ENCODE measurements at regions not wholly inside any gene's neighbourhood (a gene's known extent, or its start where the extent isn't known, plus 50 kb on each side); places are given as distances from the start of the nearest gene placed in this dataset.

DNA sequence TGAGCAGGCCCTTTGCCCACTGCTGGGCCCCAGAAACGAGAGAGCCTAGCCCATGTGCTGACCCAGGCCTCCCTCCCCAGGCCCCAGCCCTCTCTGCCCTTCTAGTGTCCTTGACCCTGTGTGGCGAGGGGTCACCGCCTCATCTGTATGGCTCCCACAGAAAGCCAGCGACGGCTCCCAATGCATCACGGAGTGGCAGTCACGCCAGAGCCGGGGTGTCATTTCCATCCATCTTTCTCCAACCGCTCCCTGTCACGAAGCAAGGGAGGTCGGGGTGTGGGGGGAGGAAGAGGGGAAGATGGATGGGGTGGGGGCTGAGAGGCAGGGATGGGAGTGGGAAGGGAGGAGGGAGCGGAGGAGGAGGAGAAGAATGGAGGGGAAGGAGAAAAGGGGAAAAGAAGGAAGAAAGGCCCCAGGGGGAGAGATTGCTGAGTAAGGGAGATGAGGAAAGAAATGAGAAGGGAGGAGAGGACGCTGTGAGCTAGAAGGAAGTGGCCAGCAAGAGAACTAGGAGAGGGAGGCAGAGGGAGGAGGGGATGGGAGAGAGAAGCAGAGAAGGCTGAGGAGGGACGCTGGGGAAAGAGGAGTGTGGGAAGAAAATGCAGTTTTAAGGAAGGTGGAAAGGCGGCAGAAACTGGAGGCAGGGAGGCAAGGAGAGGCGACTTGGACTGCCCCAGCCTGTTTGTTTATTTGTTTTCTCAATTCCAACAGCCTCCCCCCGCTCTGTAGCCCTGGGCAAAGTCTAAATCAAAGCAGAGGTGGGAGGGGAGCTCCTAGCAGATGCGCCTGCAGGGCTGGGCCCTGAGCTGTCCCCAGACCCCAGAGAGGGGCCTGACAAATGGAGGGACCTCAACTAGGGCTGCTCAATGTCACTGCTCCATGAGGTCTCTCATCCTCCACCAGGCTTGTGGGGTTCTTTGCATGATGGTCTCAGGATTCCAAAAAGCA lies 75.5 kb upstream of the LHX5 start:
- Mint-ChIP-seq H3K27me3 (ENCODE audit: low read depth) (peaks cover 15% of the 10 kb centered on the region), H3K27ac (no peak overlapping the region), H3K4me3 (no peak overlapping the region), H3K9me3 (peaks cover 7 to 9% of the 10 kb centered on the region in 2 experiments), H3K36me3 (ENCODE audit: insufficient read depth in 1 of 3, low read depth in 3 of 3) (peaks cover 0 to 11% (median 2%) of the 10 kb centered on the region in 3 experiments; a peak in 5 of 7 replicates), H3K4me1 (peaks cover 11 to 20% of the 10 kb centered on the region in 2 experiments)
- Histone ChIP-seq H2BK15ac (ENCODE audit: low read depth, low read length) (no peak overlapping the region), H3K23me2 (ENCODE audit: insufficient read length, low read depth, low read length, poor library complexity, severe bottlenecking) (no peaks in the 10 kb centered on the region), H3K56ac (ENCODE audit: insufficient read length, low read depth, low read length) (no peak overlapping the region), H3K9ac (ENCODE audit: extremely low read depth, insufficient read length, low read length) (no peak overlapping the region), H2AK5ac (ENCODE audit: insufficient read length, low read length) (no peak overlapping the region), H2BK120ac (ENCODE audit: low read depth, low read length, poor library complexity, severe bottlenecking) (no peak overlapping the region), H3K27me3 (ENCODE audit: insufficient read depth, low read length) (no peaks in the 10 kb centered on the region), H4K20me1 (ENCODE audit: control insufficient read depth, insufficient read depth, insufficient read length) (no peaks in the 10 kb centered on the region), H3T11ph (ENCODE audit: low read length) (no peak overlapping the region), H3K27ac (ENCODE audit: insufficient read length, low read depth, low read length) (no peak overlapping the region), H3K4me1 (ENCODE audit: insufficient read depth, low read length) (no peaks in the 10 kb centered on the region), H2BK12ac (ENCODE audit: insufficient read length, low read depth, low read length) (no peak overlapping the region), H4K8ac (replicated peaks; ENCODE audit: insufficient read length, low read depth, low read length) (no peak overlapping the region), H4K5ac (ENCODE audit: insufficient read length, low read depth, low read length) (no peak overlapping the region), H3K4ac (ENCODE audit: low read depth, low read length) (no peak overlapping the region), H3K14ac (ENCODE audit: insufficient read depth, low read length) (no peak overlapping the region), H4K91ac (ENCODE audit: insufficient read length, low read depth, low read length) (no peak overlapping the region), H2BK20ac (ENCODE audit: low read depth, low read length, poor library complexity, severe bottlenecking) (no peak overlapping the region), H3K18ac (ENCODE audit: insufficient read length, low read depth, low read length) (no peak overlapping the region), H3K9me3 (ENCODE audit: control insufficient read depth, low read depth, low read length) (no peaks in the 10 kb centered on the region), H3K4me2 (ENCODE audit: insufficient read depth, insufficient read length, low read length) (no peak overlapping the region), H2AFZ (ENCODE audit: low read length) (no peak overlapping the region), H3K23ac (ENCODE audit: insufficient read length, low read depth, low read length) (no peak overlapping the region), H2BK5ac (ENCODE audit: insufficient read length, low read length) (no peak overlapping the region), H3K79me1 (ENCODE audit: insufficient read depth, low read depth, low read length, poor library complexity, severe bottlenecking) (no peaks in the 10 kb centered on the region), H3K79me2 (ENCODE audit: insufficient read depth, low read length) (no peaks in the 10 kb centered on the region)
- 100% methylated on average over 1 of the region's 18 CpGs for WGBS (ENCODE audit: extremely low coverage, insufficient read length, low lambda C conversion rate)
- TF ChIP-seq, protein P1, sequence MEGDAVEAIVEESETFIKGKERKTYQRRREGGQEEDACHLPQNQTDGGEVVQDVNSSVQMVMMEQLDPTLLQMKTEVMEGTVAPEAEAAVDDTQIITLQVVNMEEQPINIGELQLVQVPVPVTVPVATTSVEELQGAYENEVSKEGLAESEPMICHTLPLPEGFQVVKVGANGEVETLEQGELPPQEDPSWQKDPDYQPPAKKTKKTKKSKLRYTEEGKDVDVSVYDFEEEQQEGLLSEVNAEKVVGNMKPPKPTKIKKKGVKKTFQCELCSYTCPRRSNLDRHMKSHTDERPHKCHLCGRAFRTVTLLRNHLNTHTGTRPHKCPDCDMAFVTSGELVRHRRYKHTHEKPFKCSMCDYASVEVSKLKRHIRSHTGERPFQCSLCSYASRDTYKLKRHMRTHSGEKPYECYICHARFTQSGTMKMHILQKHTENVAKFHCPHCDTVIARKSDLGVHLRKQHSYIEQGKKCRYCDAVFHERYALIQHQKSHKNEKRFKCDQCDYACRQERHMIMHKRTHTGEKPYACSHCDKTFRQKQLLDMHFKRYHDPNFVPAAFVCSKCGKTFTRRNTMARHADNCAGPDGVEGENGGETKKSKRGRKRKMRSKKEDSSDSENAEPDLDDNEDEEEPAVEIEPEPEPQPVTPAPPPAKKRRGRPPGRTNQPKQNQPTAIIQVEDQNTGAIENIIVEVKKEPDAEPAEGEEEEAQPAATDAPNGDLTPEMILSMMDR (conservative IDR thresholded peaks at IDR 0.05) = no peak
- no peak for DNase-seq

Measured in H9 (cell line).